Caco-2 (cell line): ENCODE measurements at regions not wholly inside any gene's neighbourhood (a gene's known extent, or its start where the extent isn't known, plus 50 kb on each side); places are given as distances from the start of the nearest gene placed in this dataset.

Source experiments
- BruUV-seq: library from RNA; stranded (reverse); fragments of 400-500 nt; replicated peaks from 2 replicates; lab custom pipeline; 2021; lab: Mats Ljungman, UMichigan
- CTCF ChIA-PET: fragments of 300-600 bp; sonication (Branson Sonifier 250); formaldehyde crosslinking; loops from one replicate; lab custom pipeline; 2022; ENCODE audit warnings: antibody characterized with exemption; lab: Charles Lee
- POLR2A ChIA-PET: fragments of 300-600 bp; sonication (Branson Sonifier 250); formaldehyde crosslinking; loops from one replicate; lab custom pipeline; 2022; ENCODE audit warnings: antibody characterized with exemption; lab: Charles Lee
- DNase-seq, 2 experiments: peaks; one replicate each; pipeline versions ENCODE4 v3.0.0 to v3.0.0-alpha.2; 2020 to 2022
- H3K27me3 ChIP-seq: replicated peaks from 2 replicates; pipeline ENCODE4 v1.6.0; 2011; ENCODE audit warnings: low read length; ENCODE audit not compliant: control insufficient read depth, insufficient read depth
- H3K36me3 ChIP-seq: 2 replicates; pipeline ENCODE4 v1.5.1; 2011; ENCODE audit warnings: low read length; ENCODE audit not compliant: control insufficient read depth, insufficient read depth
- H3K4me1 ChIP-seq: fragments of 250-450 bp; sonication (Bioruptor Pico); 2 replicates; pipeline ENCODE4 v1.5.1; 2020; ENCODE audit warnings: mild to moderate bottlenecking
- H3K4me3 ChIP-seq: 2 replicates; pipeline ENCODE4 v1.5.1; 2011; ENCODE audit warnings: low read depth, mild to moderate bottlenecking, control low read depth, low read length
- H3K9me3 ChIP-seq: fragments of 250-450 bp; sonication (Bioruptor Pico); 2 replicates; pipeline ENCODE4 v1.5.1; 2020; ENCODE audit warnings: mild to moderate bottlenecking, moderate library complexity
- H3K27ac Mint-ChIP-seq: one replicate; pipeline ENCODE4 v1.8.0; 2022; ENCODE audit warnings: mixed read lengths; ENCODE audit not compliant: unreplicated experiment
- H3K27me3 Mint-ChIP-seq: one replicate; pipeline ENCODE4 v1.8.0; 2022; ENCODE audit warnings: mixed read lengths; ENCODE audit not compliant: insufficient read depth, unreplicated experiment
- H3K36me3 Mint-ChIP-seq: one replicate; pipeline ENCODE4 v1.8.0; 2022; ENCODE audit warnings: mild to moderate bottlenecking, mixed read lengths; ENCODE audit not compliant: insufficient read depth, unreplicated experiment
- H3K4me1 Mint-ChIP-seq: one replicate; pipeline ENCODE4 v1.8.0; 2022; ENCODE audit warnings: low read depth, mixed read lengths; ENCODE audit not compliant: unreplicated experiment
- H3K4me3 Mint-ChIP-seq: one replicate; pipeline ENCODE4 v1.8.0; 2022; ENCODE audit warnings: mild to moderate bottlenecking, moderate library complexity, mixed read lengths; ENCODE audit not compliant: unreplicated experiment
- H3K9me3 Mint-ChIP-seq: one replicate; pipeline ENCODE4 v1.8.0; 2022; ENCODE audit warnings: mixed read lengths; ENCODE audit not compliant: unreplicated experiment
- intact Hi-C: fragments of 100-400 bp; cut with micrococcal nuclease; formaldehyde crosslinking; loops from one replicate; pipeline ENCODE4 v1.10.0; 2022; ENCODE audit not compliant: unreplicated experiment
- TF ChIP-seq, protein P1 (sequence below), 2 experiments: fragments of 200-600 bp in 1 of 2; IDR thresholded peaks; 1 replicate in 1 of 2; 2 replicates in 1 of 2; pipeline versions ENCODE4 v1.5.1 to v1.8.0; 2011 to 2022; ENCODE audit warnings: antibody characterized with exemption in 1 of 2, control low read depth in 1 of 2, inconsistent platforms in 1 of 2, low read depth in 1 of 2, low read length in 1 of 2, mild to moderate bottlenecking in 1 of 2, moderate library complexity in 1 of 2; ENCODE audit not compliant: insufficient read depth in 1 of 2, severe bottlenecking in 1 of 2, unreplicated experiment in 1 of 2

DNA sequence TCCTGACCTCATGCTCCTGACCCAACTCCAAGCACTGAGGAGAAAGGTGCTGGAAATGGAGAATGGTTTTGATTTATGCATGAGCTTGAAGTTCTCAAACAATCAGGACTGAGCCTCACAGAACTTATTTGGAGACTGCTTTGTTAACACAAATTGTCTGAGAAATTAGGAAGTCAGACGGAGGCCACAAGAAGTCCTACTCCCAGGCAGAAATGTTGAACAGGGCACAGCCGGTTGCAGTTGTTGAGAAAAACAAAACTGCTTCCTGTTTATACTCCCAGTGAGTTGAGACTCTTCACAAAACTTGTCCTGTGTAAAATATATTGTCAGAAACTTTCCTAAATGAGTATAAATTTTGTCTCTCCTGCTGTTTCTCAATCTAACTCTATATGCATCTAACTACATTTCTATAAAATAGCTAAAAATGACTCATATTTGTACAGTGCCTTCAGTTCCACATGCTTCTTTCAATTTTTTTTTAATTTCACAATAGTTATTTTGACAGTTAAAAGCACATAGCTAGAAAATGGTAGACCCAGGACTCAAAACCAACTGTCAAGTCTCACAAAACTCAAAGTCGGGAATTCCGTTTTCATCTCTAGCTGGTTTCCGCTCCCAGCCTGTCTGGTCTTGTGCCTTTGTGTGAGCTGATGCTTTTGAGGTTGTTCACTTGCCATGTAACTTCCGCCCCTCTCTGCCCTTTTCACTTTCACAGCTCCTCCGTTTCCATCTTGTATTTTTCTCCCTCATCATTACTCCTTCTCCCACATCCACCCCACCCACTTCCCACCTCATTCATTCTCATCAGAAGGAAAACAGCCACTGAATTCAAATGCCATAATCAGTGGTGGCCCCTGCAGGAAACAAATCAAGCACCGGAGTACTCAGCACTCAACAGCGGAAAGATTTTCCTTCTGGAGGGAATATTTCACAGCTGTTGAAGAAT is 215.0 kb downstream of the SUCLG1 start:
- H3K9me3 Mint-ChIP-seq, result peaks cover 8% of the 10 kb centered on the region
- no peak overlapping the region for H3K4me3 Mint-ChIP-seq
- Histone ChIP-seq H3K27me3 (no peaks in the 10 kb centered on the region), H3K9me3 (no peaks in the 10 kb centered on the region; the same call in 1 of the 2 replicates), H3K4me3 (no peak overlapping the region), H3K4me1 (no peaks in the 10 kb centered on the region), H3K36me3 (no peaks in the 10 kb centered on the region)
- ChIA-PET CTCF (no interaction called here), POLR2A (no interaction called here)
- intact Hi-C loops, result no loop called here
- no peak overlapping the region for H3K27ac Mint-ChIP-seq
- no peaks in the 10 kb centered on the region for H3K36me3 Mint-ChIP-seq
- TF ChIP-seq, protein P1, sequence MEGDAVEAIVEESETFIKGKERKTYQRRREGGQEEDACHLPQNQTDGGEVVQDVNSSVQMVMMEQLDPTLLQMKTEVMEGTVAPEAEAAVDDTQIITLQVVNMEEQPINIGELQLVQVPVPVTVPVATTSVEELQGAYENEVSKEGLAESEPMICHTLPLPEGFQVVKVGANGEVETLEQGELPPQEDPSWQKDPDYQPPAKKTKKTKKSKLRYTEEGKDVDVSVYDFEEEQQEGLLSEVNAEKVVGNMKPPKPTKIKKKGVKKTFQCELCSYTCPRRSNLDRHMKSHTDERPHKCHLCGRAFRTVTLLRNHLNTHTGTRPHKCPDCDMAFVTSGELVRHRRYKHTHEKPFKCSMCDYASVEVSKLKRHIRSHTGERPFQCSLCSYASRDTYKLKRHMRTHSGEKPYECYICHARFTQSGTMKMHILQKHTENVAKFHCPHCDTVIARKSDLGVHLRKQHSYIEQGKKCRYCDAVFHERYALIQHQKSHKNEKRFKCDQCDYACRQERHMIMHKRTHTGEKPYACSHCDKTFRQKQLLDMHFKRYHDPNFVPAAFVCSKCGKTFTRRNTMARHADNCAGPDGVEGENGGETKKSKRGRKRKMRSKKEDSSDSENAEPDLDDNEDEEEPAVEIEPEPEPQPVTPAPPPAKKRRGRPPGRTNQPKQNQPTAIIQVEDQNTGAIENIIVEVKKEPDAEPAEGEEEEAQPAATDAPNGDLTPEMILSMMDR (IDR thresholded peaks at IDR 0.05; ENCODE audit: insufficient read depth in 1 of 2, low read depth in 1 of 2, low read length in 1 of 2, severe bottlenecking in 1 of 2, unreplicated experiment in 1 of 2), result no peak
- H3K4me1 Mint-ChIP-seq, result peaks cover 7% of the 10 kb centered on the region
- no peaks in the 10 kb centered on the region for H3K27me3 Mint-ChIP-seq
- BruUV-seq, result no TSS peak
- DNase-seq, result no peak

DNA sequence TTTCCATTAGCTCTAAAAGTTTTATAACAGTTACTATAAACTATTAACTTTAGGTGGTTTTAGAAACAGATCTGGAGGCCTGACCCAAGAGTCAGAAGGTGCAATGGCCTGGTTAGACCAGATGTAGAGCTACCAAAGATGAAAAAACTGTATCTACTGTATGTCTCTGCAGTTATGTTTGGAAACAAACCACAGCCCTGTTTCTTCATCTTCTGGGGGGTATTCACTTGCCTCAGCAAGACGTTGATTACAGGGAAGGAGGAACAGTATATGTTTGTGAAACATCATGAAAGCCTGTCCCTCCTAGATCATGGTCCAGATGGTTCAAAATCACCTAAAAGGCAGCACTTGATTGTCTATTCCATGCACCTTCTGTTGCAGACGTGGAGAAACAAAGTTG is 220.2 kb downstream of the SUCLG1 start:
- H3K9me3 ChIP-seq, result no peaks in the 10 kb centered on the region
- H3K4me3 ChIP-seq, result no peak overlapping the region
- BruUV-seq, result no TSS peak
- no peaks in the 10 kb centered on the region for H3K27me3 ChIP-seq
- ChIA-PET POLR2A (no interaction called here), CTCF (no interaction called here)
- no peaks in the 10 kb centered on the region for H3K4me1 ChIP-seq
- TF ChIP-seq, protein P1 (IDR thresholded peaks at IDR 0.05; ENCODE audit: insufficient read depth in 1 of 2, low read depth in 1 of 2, low read length in 1 of 2, severe bottlenecking in 1 of 2, unreplicated experiment in 1 of 2), result no peak
- no peak overlapping the region for H3K4me3 Mint-ChIP-seq
- no peak overlapping the region for H3K27ac Mint-ChIP-seq
- DNase-seq, result no peak
- no peaks in the 10 kb centered on the region for H3K9me3 Mint-ChIP-seq
- no peaks in the 10 kb centered on the region for H3K4me1 Mint-ChIP-seq
- H3K36me3 Mint-ChIP-seq, result no peaks in the 10 kb centered on the region
- H3K27me3 Mint-ChIP-seq, result peaks cover 2% of the 10 kb centered on the region
- intact Hi-C loops, result no loop called here
- no peaks in the 10 kb centered on the region for H3K36me3 ChIP-seq

DNA sequence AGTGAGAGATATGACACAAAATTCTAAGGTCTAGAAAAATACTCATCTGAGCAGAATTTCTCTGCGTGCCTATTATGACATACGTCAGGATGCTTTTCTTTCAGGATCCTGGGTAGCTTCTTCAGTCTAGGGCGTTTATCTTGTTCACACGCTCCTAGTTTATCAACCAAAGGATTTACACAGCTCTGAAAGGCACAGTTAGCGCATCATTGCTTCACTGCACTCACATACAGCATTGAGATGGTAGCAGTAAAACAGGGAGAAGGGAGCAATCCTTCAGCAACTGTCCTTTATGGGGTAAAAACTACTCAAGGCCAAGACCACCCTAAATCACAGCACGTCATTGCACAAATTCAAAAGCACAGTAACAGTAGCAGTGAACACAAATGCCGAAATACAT is 222.8 kb downstream of the SUCLG1 start:
- TF ChIP-seq, protein P1 (IDR thresholded peaks at IDR 0.05; ENCODE audit: insufficient read depth in 1 of 2, low read depth in 1 of 2, low read length in 1 of 2, severe bottlenecking in 1 of 2, unreplicated experiment in 1 of 2), result no peak
- H3K4me1 Mint-ChIP-seq, result no peaks in the 10 kb centered on the region

More for the DNA sequence above, 222.8 kb downstream of the SUCLG1 start:
- Histone ChIP-seq H3K9me3 (no peaks in the 10 kb centered on the region), H3K27me3 (no peaks in the 10 kb centered on the region), H3K4me3 (no peak overlapping the region), H3K4me1 (no peaks in the 10 kb centered on the region), H3K36me3 (no peaks in the 10 kb centered on the region)
- H3K27me3 Mint-ChIP-seq, result peaks cover 2% of the 10 kb centered on the region
- ChIA-PET CTCF (no interaction called here), POLR2A (no interaction called here)
- H3K4me3 Mint-ChIP-seq, result no peak overlapping the region
- no TSS peak for BruUV-seq
- H3K36me3 Mint-ChIP-seq, result no peaks in the 10 kb centered on the region
- no peaks in the 10 kb centered on the region for H3K9me3 Mint-ChIP-seq
- no peak overlapping the region for H3K27ac Mint-ChIP-seq
- no peak for DNase-seq
- intact Hi-C loops, result no loop called here
